ENCODE measurements at regions not wholly inside any gene's neighbourhood (a gene's known extent, or its start where the extent isn't known, plus 50 kb on each side); places are given as distances from the start of the nearest gene placed in this dataset.

DNA sequence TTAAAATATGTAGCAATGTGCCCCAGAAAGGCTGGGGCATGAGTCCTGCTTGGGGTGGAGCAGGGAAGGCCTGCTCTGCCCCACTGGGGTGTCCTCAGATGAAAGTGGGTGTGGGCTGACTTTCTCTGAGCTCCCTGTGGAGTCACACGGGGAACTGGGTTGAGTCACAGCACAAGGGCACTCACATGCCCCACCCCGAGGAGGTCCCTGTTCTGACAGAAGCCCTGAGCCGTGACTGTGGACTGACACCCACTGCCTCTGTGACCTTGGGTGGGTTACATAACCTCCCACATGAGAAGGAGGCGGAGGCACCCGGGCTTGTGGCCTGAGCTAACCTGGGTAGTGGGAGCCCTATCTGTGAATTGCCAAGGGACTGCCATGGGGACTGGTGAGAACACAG is 52.5 kb upstream of the TINAGL1 start:
- H3K4me2 ChIP-seq (ENCODE audit: low read length), result no peak overlapping the region
- no peaks in the 10 kb centered on the region for H3K36me3 ChIP-seq (ENCODE audit: low read depth, low read length)
- intact Hi-C loops (cut with micrococcal nuclease), result no loop called here
- H3F3A ChIP-seq (ENCODE audit: low read length, unreplicated experiment), result no peaks in the 10 kb centered on the region
- no peak overlapping the region for H2AFZ ChIP-seq (ENCODE audit: low read length)
- no peak overlapping the region for H3K4me3 ChIP-seq (ENCODE audit: low read length)
- no peak for DNase-seq
- H3K79me2 ChIP-seq (ENCODE audit: low read length), result no peaks in the 10 kb centered on the region
- ATAC-seq, result no peak
- H3K9ac ChIP-seq (ENCODE audit: low read length), result no peak overlapping the region
- H3K4me1 ChIP-seq (ENCODE audit: insufficient read depth, low read length), result no peaks in the 10 kb centered on the region
- H4K20me1 ChIP-seq (ENCODE audit: low read length), result no peaks in the 10 kb centered on the region
- no peak for TF ChIP-seq EZH2phosphoT487 (IDR thresholded peaks at IDR 0.05; ENCODE audit: borderline replicate concordance, low read length)
- TF ChIP-seq CTCF (conservative IDR thresholded peaks at IDR 0.05; ENCODE audit: low read depth, low read length), result no peak
- TF ChIP-seq EZH2 (IDR thresholded peaks at IDR 0.05; ENCODE audit: low read length, unreplicated experiment), result no peak
- no peaks in the 10 kb centered on the region for H3K9me2 ChIP-seq (replicated peaks; ENCODE audit: low read length)
- H3K27me3 ChIP-seq (ENCODE audit: low read length), result no peaks in the 10 kb centered on the region
- no peak overlapping the region for H3K27ac ChIP-seq (ENCODE audit: low read length)
- ChIA-PET CTCF (no interaction called here), POLR2A (ENCODE audit: unreplicated experiment) (no interaction called here)
- no peaks in the 10 kb centered on the region for H3K9me3 ChIP-seq (ENCODE audit: low read length)
- no TSS peak for BruUV-seq (replicated peaks)

DNA sequence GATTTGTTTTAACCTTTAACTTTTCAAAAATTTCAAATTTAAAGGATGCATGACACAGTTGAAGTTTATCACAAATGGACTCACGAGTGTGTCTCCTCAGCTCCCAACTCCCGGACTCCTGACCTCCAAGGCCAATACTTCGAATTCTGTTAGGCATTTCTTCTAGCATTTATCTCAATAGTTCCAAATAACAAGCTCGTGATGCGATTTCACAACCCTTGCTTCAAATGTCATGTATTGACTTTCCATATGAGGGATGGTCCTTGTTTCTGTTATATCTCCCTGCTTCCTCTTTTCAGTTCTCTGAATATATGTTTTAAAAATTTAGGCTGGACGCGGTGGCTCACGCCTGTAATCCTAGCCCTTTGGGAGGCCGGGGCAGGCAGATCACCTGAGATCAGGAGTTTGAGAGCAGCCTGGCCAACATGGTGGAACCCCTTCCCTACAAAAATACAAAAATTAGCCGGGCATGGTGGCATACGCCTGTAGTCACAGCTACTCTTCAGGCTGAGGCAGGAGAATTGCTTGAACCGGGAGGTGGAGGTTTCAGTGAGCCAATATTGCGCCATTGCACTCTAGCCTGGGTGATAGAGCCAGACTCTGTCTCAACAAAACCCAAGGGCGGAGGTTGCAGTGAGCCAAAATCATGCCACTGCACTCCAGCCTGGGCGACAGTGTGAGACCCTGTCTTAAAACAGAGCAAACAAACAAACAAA is 52.0 kb upstream of the TINAGL1 start:
- no peaks in the 10 kb centered on the region for H3F3A ChIP-seq (ENCODE audit: low read length, unreplicated experiment)
- no TSS peak for BruUV-seq (replicated peaks)
- no peaks in the 10 kb centered on the region for H3K79me2 ChIP-seq (ENCODE audit: low read length)
- H3K4me2 ChIP-seq (ENCODE audit: low read length), result no peak overlapping the region
- H2AFZ ChIP-seq (ENCODE audit: low read length), result no peak overlapping the region
- no peaks in the 10 kb centered on the region for H3K9me2 ChIP-seq (replicated peaks; ENCODE audit: low read length)
- no peaks in the 10 kb centered on the region for H3K27me3 ChIP-seq (ENCODE audit: low read length)
- intact Hi-C loops (cut with micrococcal nuclease), result no loop called here
- ATAC-seq, result no peak
- H4K20me1 ChIP-seq (ENCODE audit: low read length), result no peaks in the 10 kb centered on the region
- TF ChIP-seq EZH2phosphoT487 (IDR thresholded peaks at IDR 0.05; ENCODE audit: borderline replicate concordance, low read length), result no peak
- TF ChIP-seq CTCF (conservative IDR thresholded peaks at IDR 0.05; ENCODE audit: low read depth, low read length), result no peak
- no peak for TF ChIP-seq EZH2 (IDR thresholded peaks at IDR 0.05; ENCODE audit: low read length, unreplicated experiment)
- no peak overlapping the region for H3K27ac ChIP-seq (ENCODE audit: low read length)
- H3K4me1 ChIP-seq (ENCODE audit: insufficient read depth, low read length), result no peaks in the 10 kb centered on the region
- DNase-seq, result no peak
- CTCF ChIA-PET, result no interaction called here
- no peaks in the 10 kb centered on the region for H3K9me3 ChIP-seq (ENCODE audit: low read length)
- POLR2A ChIA-PET (ENCODE audit: unreplicated experiment), result no interaction called here
- no peaks in the 10 kb centered on the region for H3K36me3 ChIP-seq (ENCODE audit: low read depth, low read length)
- no peak overlapping the region for H3K4me3 ChIP-seq (ENCODE audit: low read length)
- no peak overlapping the region for H3K9ac ChIP-seq (ENCODE audit: low read length)

All from PC-3 (cell line).